HepG2 (cell line): ENCODE measurements at regions not wholly inside any gene's neighbourhood (a gene's known extent, or its start where the extent isn't known, plus 50 kb on each side); places are given as distances from the start of the nearest gene placed in this dataset.

Experiments
- ATAC-seq: fragments of 200-7000 bp; cut with Tn5 transposase; 3 replicates; pipeline ENCODE4 v1.9.1; 2020; ENCODE audit warnings: mild to moderate bottlenecking, moderate library complexity
- BruUV-seq: library from RNA; stranded (reverse); fragments of 400-500 nt; replicated peaks from 2 replicates; lab custom pipeline; 2021; lab: Mats Ljungman, UMichigan
- CTCF ChIA-PET: fragments of 300-600 bp; formaldehyde crosslinking; extraction: SDS; loops from one replicate; lab custom pipeline; 2021; ENCODE audit warnings: low total read pairs, inconsistent platforms, low intra/inter-chr PET ratio; lab: Yijun Ruan, JAX
- POLR2A ChIA-PET: fragments of 350-600 bp; sonication (Branson Sonifier 250); formaldehyde crosslinking; loops from one replicate; lab custom pipeline; 2020; ENCODE audit warnings: antibody characterized with exemption, inconsistent platforms; lab: Yijun Ruan, JAX
- DNase-seq: peaks from one replicate; pipeline ENCODE4 v3.0.0-alpha.2; 2015; ENCODE audit warnings: low spot score
- FAIRE-seq: peaks from 3 replicates; lab custom pipeline; 2011; peaks lifted over from hg19 to GRCh38; lab: Jason Lieb, UNC
- H2AFZ ChIP-seq: one replicate; pipeline ENCODE4 v1.6.1; 2011; ENCODE audit warnings: low read length, inconsistent platforms
- H3K27ac ChIP-seq: fragments of 300-600 bp; 3 replicates; pipeline ENCODE4 v1.8.0; 2011; ENCODE audit warnings: mixed run types, mild to moderate bottlenecking, mixed read lengths, low read length, inconsistent platforms; ENCODE audit not compliant: insufficient read depth; ENCODE audit errors: extremely low read length
- H3K27me3 ChIP-seq, 2 experiments: fragments of 200-600 bp in 1 of 2; 2 replicates in 1 of 2; 3 replicates in 1 of 2; pipeline versions ENCODE4 v1.6.0 to v1.8.0; 2011; ENCODE audit warnings: low read length in 2 of 2, mild to moderate bottlenecking in 2 of 2, moderate library complexity in 2 of 2, inconsistent platforms in 1 of 2; ENCODE audit not compliant: insufficient read depth in 2 of 2, control insufficient read depth in 1 of 2
- H3K36me3 ChIP-seq, 2 experiments: fragments of 200-600 bp in 1 of 2; replicated peaks in 1 of 2; 2 replicates in 1 of 2; 3 replicates in 1 of 2; pipeline versions ENCODE4 v1.5.1 to v1.8.0; 2011; ENCODE audit warnings: low read length in 2 of 2, inconsistent platforms in 1 of 2; ENCODE audit not compliant: insufficient read depth in 2 of 2, control insufficient read depth in 1 of 2
- H3K4me1 ChIP-seq: 2 replicates; pipeline ENCODE4 v1.5.1; 2012; ENCODE audit warnings: low read length, inconsistent platforms; ENCODE audit not compliant: insufficient read depth
- H3K4me2 ChIP-seq: 2 replicates; pipeline ENCODE4 v1.6.0; 2011; ENCODE audit warnings: low read depth, low read length, inconsistent platforms
- H3K4me3 ChIP-seq, 3 experiments: fragments of 200-600 bp in 1 of 3; sonication (generic), shearing (Covaris generic) in 1 of 3; replicated peaks in 1 of 3; 2 replicates each; pipeline ENCODE4 v1.5.1; 2011 to 2016; ENCODE audit warnings: low read length in 3 of 3, inconsistent platforms in 2 of 3, low read depth in 2 of 3, mild to moderate bottlenecking in 2 of 3, control low read depth in 1 of 3, mixed read lengths in 1 of 3; ENCODE audit not compliant: insufficient read depth in 1 of 3
- H3K79me2 ChIP-seq: one replicate; pipeline ENCODE4 v1.6.1; 2011; ENCODE audit warnings: low read length, inconsistent platforms; ENCODE audit not compliant: insufficient read depth
- H3K9ac ChIP-seq: 2 replicates; pipeline ENCODE4 v1.6.0; 2011; ENCODE audit warnings: mild to moderate bottlenecking, low read depth, low read length, inconsistent platforms; ENCODE audit not compliant: insufficient read depth
- H3K9me3 ChIP-seq: 2 replicates; pipeline ENCODE4 v1.5.1; 2012; ENCODE audit warnings: mild to moderate bottlenecking, low read length
- H4K20me1 ChIP-seq: 2 replicates; pipeline ENCODE4 v1.6.0; 2011; ENCODE audit warnings: inconsistent platforms, mild to moderate bottlenecking, low read length, moderate library complexity; ENCODE audit not compliant: insufficient read depth
- ARHGAP35 ChIP-seq: sonication (generic); formaldehyde crosslinking; IDR thresholded peaks from 2 replicates; pipeline ENCODE4 v1.9.0; 2022; ENCODE audit warnings: mild to moderate bottlenecking, inconsistent platforms, moderate library complexity, missing genetic modification reagents, borderline replicate concordance
- DMTF1 ChIP-seq: sonication (generic); formaldehyde crosslinking; IDR thresholded peaks from 2 replicates; pipeline ENCODE4 v1.4.0; 2020; ENCODE audit warnings: mild to moderate bottlenecking, missing genetic modification reagents
- ESRRA ChIP-seq: sonication (generic); formaldehyde crosslinking; IDR thresholded peaks from 2 replicates; pipeline ENCODE4 v1.5.1; 2020; ENCODE audit warnings: mild to moderate bottlenecking, low read depth, missing genetic modification reagents
- HOXA3 ChIP-seq: sonication (generic); formaldehyde crosslinking; IDR thresholded peaks from 2 replicates; pipeline ENCODE4 v1.5.0; 2020; ENCODE audit warnings: missing genetic modification reagents
- NFKB2 ChIP-seq: sonication (generic); formaldehyde crosslinking; IDR thresholded peaks from 2 replicates; pipeline ENCODE4 v1.4.0; 2020; ENCODE audit warnings: missing genetic modification reagents, borderline replicate concordance
- ONECUT2 ChIP-seq: sonication (generic); formaldehyde crosslinking; IDR thresholded peaks from 2 replicates; pipeline ENCODE4 v1.4.0; 2020; ENCODE audit warnings: missing genetic modification reagents
- PAXIP1 ChIP-seq: sonication (generic); formaldehyde crosslinking; conservative IDR thresholded peaks from 2 replicates; pipeline ENCODE4 v1.4.0; 2020; ENCODE audit warnings: mild to moderate bottlenecking, missing genetic modification reagents, moderate library complexity
- PRPF4 ChIP-seq: fragments of 200-400 bp; formaldehyde crosslinking; IDR thresholded peaks from 2 replicates; pipeline ENCODE4 v1.6.1; 2016; ENCODE audit warnings: low read length, low read depth; ENCODE audit not compliant: poor library complexity, severe bottlenecking
- SIX4 ChIP-seq: sonication (generic); formaldehyde crosslinking; IDR thresholded peaks from 2 replicates; pipeline ENCODE4 v1.4.0; 2020; ENCODE audit warnings: missing genetic modification reagents
- ZNF446 ChIP-seq: sonication (generic); formaldehyde crosslinking; IDR thresholded peaks from 2 replicates; pipeline ENCODE4 v1.5.0; 2020; ENCODE audit warnings: mild to moderate bottlenecking, missing genetic modification reagents
- ZNF768 ChIP-seq: sonication (generic); formaldehyde crosslinking; IDR thresholded peaks from 2 replicates; pipeline ENCODE4 v1.4.0; 2020; ENCODE audit warnings: missing genetic modification reagents
- ZNF850 ChIP-seq: sonication (generic); formaldehyde crosslinking; conservative IDR thresholded peaks from 2 replicates; pipeline ENCODE4 v1.9.0; 2021; ENCODE audit warnings: mild to moderate bottlenecking, missing genetic modification reagents
- WGBS: methylation state at CpG from one replicate; pipeline ENCODE4 v1.1.6; 2017; ENCODE audit warnings: low lambda C conversion rate; 5-methylcytosine and 5-hydroxymethylcytosine counted together
- in situ Hi-C: cut with HindIII; loops from 2 replicates; pipeline ENCODE4 v1.10.0; 2017; ENCODE audit warnings: low pct_unique_long_range_greater_than_20kb; ENCODE audit not compliant: extremely low pct_ligation_motif_present
- intact Hi-C: fragments of 100-400 bp; cut with micrococcal nuclease; formaldehyde crosslinking; loops from one replicate; pipeline ENCODE4 v1.10.0; 2022; ENCODE audit not compliant: unreplicated experiment

GRCh38 chr7:40987571-40987970, 715.3 kb downstream of the INHBA start:
- TF ChIP-seq ZNF768 (CRISPR knock-in tag), result no peak
- TF ChIP-seq ARHGAP35 (CRISPR knock-in tag), result no peak
- no peak for TF ChIP-seq NFKB2
- TF ChIP-seq ZNF446, result no peak
- no peak for TF ChIP-seq SIX4 (CRISPR knock-in tag)
- TF ChIP-seq ZNF850 (CRISPR knock-in tag), result no peak
- TF ChIP-seq DMTF1 (CRISPR knock-in tag), result no peak
- no peak for TF ChIP-seq PRPF4
- no peak for TF ChIP-seq ESRRA
- TF ChIP-seq PAXIP1 (CRISPR knock-in tag), result no peak
- TF ChIP-seq ONECUT2 (CRISPR knock-in tag), result no peak
- no peak for TF ChIP-seq HOXA3 (CRISPR knock-in tag)
- Histone ChIP-seq H3K79me2 (no peaks in the 10 kb centered on the region), H3K27me3 (no peaks in the 10 kb centered on the region), H3K4me2 (no peak overlapping the region), H3K9ac (no peak overlapping the region), H3K4me1 (no peaks in the 10 kb centered on the region), H3K9me3 (no peaks in the 10 kb centered on the region), H2AFZ (no peak overlapping the region), H4K20me1 (no peaks in the 10 kb centered on the region), H3K27ac (no peak overlapping the region), H3K36me3 (no peaks in the 10 kb centered on the region), H3K4me3 (no peak overlapping the region)
- BruUV-seq, result no TSS peak
- intact Hi-C loops (no loop called here), in situ Hi-C loops (no loop called here)
- DNase-seq (no peak), FAIRE-seq (no peak), ATAC-seq (no peak)
- CTCF ChIA-PET, result no interaction called here
- 52% methylated on average over 2 of the region's 2 CpGs for WGBS
- POLR2A ChIA-PET, result no interaction called here
